ENCODE measurements at regions not wholly inside any gene's neighbourhood (a gene's known extent, or its start where the extent isn't known, plus 50 kb on each side); places are given as distances from the start of the nearest gene placed in this dataset.

DNA sequence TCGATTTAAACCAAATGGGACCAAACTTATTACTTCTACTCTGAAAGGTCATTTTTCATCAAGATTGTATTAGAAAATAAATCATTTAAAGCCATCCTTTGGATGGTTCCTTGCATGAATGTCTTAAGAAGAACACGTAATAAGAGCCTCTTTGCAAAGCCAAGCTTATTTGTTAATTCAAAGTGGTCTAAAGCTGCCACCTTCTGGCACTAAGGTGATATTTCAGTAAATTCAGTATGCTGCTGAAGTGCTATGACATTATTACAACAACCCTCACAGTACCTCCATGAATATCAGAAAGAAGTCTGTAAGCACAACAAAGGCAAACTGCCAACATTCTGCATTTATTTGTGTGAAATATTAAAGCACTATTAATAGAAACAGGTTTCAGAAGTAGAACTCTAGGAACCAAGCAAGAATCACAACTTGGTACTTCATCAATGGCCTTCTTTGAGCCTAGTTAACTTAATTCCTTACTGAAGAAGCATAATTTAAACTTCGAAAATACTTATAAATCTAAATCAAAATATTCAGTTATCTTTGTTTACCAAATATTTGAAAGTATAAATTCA is 53.1 kb upstream of the TYRP1 start:
- TF ChIP-seq, protein P1, sequence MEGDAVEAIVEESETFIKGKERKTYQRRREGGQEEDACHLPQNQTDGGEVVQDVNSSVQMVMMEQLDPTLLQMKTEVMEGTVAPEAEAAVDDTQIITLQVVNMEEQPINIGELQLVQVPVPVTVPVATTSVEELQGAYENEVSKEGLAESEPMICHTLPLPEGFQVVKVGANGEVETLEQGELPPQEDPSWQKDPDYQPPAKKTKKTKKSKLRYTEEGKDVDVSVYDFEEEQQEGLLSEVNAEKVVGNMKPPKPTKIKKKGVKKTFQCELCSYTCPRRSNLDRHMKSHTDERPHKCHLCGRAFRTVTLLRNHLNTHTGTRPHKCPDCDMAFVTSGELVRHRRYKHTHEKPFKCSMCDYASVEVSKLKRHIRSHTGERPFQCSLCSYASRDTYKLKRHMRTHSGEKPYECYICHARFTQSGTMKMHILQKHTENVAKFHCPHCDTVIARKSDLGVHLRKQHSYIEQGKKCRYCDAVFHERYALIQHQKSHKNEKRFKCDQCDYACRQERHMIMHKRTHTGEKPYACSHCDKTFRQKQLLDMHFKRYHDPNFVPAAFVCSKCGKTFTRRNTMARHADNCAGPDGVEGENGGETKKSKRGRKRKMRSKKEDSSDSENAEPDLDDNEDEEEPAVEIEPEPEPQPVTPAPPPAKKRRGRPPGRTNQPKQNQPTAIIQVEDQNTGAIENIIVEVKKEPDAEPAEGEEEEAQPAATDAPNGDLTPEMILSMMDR (IDR thresholded peaks at IDR 0.05) = peak in 1 of 5 experiments; percentile 18
- TF ChIP-seq EP300 (IDR thresholded peaks at IDR 0.05; ENCODE audit: low read depth) = no peak
- no peak for TF ChIP-seq POLR2AphosphoS5 (IDR thresholded peaks at IDR 0.05)
- TF ChIP-seq POLR2A (IDR thresholded peaks at IDR 0.05) = no peak

All from transverse colon (tissue), 4 donors.